ENCODE measurements at regions not wholly inside any gene's neighbourhood (a gene's known extent, or its start where the extent isn't known, plus 50 kb on each side); places are given as distances from the start of the nearest gene placed in this dataset.

DNA sequence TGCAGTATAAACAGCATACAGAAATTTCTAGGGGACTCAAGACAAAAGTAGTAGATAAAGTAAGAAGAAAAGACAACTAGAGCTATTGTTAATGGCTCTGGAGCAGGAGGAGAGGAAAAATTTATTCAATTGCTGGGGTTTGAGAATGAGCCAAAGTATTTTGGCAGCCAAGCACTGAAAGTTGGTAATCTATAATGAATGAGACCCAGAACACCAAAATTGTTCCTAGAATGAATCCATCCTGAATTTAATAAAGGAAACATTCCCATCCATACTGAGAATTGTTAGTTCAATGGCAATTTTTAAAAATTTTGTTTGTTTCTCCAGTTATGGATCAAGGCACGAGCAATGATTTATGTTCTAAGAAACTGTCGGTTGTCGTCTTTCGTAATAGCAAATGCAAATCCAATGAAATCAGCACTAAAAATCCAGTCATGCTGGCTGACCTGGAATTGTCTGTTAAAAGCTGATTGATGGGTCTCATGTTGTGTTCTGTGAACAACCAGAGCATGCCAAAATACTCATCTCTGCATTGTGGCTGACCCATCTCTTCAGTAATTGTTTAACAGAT, 170.9 kb upstream of the LMNTD1 start:
- TF ChIP-seq, protein P1, sequence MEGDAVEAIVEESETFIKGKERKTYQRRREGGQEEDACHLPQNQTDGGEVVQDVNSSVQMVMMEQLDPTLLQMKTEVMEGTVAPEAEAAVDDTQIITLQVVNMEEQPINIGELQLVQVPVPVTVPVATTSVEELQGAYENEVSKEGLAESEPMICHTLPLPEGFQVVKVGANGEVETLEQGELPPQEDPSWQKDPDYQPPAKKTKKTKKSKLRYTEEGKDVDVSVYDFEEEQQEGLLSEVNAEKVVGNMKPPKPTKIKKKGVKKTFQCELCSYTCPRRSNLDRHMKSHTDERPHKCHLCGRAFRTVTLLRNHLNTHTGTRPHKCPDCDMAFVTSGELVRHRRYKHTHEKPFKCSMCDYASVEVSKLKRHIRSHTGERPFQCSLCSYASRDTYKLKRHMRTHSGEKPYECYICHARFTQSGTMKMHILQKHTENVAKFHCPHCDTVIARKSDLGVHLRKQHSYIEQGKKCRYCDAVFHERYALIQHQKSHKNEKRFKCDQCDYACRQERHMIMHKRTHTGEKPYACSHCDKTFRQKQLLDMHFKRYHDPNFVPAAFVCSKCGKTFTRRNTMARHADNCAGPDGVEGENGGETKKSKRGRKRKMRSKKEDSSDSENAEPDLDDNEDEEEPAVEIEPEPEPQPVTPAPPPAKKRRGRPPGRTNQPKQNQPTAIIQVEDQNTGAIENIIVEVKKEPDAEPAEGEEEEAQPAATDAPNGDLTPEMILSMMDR (IDR thresholded peaks at IDR 0.05) = no peak
- TF ChIP-seq POLR2A (IDR thresholded peaks at IDR 0.05; ENCODE audit: low read depth) = no peak

All from esophagus muscularis mucosa (tissue), 3 donors.